ENCODE measurements at regions not wholly inside any gene's neighbourhood (a gene's known extent, or its start where the extent isn't known, plus 50 kb on each side); places are given as distances from the start of the nearest gene placed in this dataset.

DNA sequence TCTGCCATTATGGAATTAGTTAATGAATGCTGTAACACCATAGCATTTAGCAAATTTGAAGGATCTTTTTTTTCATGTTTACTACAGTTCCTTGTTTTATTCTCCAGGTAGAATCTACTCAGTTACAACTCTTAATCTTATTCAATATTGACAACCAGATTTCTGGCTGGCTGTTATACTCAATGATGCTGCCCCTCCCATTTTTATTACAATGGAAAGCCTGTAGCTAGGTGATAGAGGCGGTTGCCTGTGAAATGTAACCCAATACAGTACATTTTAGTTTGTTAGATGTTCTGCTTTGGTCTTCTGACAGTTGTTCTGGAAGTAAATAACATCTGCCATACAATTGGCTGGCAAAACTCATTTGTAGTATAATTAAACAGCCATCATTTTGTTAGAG lies 294.2 kb downstream of the DMRTA1 start:
- no peak overlapping the region for H3K4me3 ChIP-seq (ENCODE audit: low read depth, low read length)
- ChIA-PET CTCF (no interaction called here), POLR2A (no interaction called here)
- no peaks in the 10 kb centered on the region for H3K36me3 ChIP-seq (ENCODE audit: control insufficient read depth, insufficient read depth, low read length)
- DNase-seq (ENCODE audit: low read depth) = no peak
- TF ChIP-seq, protein P1, sequence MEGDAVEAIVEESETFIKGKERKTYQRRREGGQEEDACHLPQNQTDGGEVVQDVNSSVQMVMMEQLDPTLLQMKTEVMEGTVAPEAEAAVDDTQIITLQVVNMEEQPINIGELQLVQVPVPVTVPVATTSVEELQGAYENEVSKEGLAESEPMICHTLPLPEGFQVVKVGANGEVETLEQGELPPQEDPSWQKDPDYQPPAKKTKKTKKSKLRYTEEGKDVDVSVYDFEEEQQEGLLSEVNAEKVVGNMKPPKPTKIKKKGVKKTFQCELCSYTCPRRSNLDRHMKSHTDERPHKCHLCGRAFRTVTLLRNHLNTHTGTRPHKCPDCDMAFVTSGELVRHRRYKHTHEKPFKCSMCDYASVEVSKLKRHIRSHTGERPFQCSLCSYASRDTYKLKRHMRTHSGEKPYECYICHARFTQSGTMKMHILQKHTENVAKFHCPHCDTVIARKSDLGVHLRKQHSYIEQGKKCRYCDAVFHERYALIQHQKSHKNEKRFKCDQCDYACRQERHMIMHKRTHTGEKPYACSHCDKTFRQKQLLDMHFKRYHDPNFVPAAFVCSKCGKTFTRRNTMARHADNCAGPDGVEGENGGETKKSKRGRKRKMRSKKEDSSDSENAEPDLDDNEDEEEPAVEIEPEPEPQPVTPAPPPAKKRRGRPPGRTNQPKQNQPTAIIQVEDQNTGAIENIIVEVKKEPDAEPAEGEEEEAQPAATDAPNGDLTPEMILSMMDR (IDR thresholded peaks at IDR 0.05; ENCODE audit: insufficient read depth, low read depth, low read length) = no peak
- no peaks in the 10 kb centered on the region for H3K27me3 ChIP-seq (ENCODE audit: control insufficient read depth, insufficient read depth, low read length)

DNA sequence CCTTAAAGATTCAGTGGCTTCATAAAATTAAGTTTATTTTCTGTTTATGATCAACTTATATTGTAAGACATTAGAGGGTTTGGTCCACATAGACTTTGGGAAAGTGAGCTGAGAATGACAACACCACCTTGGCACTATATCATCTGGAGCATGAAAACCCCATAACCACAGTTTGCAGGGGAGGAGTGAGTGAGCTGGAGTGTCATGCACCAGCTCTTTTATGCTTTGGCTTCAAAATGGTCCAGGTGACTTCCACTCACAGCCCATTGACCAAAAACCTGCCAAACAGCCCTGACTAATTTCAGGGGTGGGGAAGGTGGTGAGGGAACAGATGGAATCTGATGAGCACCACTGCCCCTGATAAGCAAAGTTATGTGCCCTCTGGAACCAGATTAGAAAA lies 295.8 kb downstream of the DMRTA1 start:
- POLR2A ChIA-PET = no interaction called here
- Histone ChIP-seq H3K36me3 (ENCODE audit: control insufficient read depth, insufficient read depth, low read length) (no peaks in the 10 kb centered on the region), H3K4me3 (ENCODE audit: low read depth, low read length) (no peak overlapping the region), H3K27me3 (ENCODE audit: control insufficient read depth, insufficient read depth, low read length) (no peaks in the 10 kb centered on the region)
- CTCF ChIA-PET = interaction anchor here (1.3 kb wide), 1 partner anchor 17 kb away, joined by 3 read pairs; no protein-coding TSS in a partner anchor
- DNase-seq (ENCODE audit: low read depth) = no peak
- TF ChIP-seq, protein P1 (IDR thresholded peaks at IDR 0.05; ENCODE audit: insufficient read depth, low read depth, low read length) = no peak

DNA sequence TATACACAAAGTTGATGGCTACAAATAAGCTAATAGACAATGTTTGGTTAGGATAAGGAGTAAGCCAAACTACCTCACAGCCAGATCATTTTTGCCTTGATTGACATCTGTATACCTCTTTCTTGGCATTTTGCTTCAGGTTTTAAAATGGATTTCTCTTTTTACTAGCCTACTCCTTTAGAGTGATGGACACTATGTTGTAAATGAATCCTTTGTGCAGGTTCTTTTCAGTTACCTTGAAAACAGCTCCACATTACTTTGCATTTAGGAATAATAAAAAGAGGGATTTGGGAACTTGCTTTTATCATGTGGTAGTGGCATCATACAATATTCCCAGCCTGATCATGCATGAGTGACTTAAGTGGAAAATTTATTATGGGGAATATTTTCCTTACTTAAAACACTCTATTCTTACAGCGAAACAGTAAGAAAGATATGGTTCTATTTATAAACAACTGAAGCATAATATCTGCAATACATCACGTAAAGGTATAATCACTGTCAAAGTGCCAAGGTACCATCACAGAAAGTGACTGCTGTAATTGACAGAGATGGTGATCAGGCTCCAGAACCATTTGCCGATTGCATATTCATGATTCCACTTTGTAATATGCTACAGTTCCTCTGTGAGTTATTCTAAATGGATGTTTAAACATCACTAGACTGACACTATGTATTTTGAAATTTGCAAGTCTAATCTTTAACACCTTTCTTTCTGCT lies 327.0 kb downstream of the DMRTA1 start:
- H3K4me3 ChIP-seq (ENCODE audit: low read depth, low read length) = no peak overlapping the region
- no peaks in the 10 kb centered on the region for H3K36me3 ChIP-seq (ENCODE audit: control insufficient read depth, insufficient read depth, low read length)
- no peaks in the 10 kb centered on the region for H3K27me3 ChIP-seq (ENCODE audit: control insufficient read depth, insufficient read depth, low read length)
- TF ChIP-seq, protein P1 (IDR thresholded peaks at IDR 0.05; ENCODE audit: insufficient read depth, low read depth, low read length) = no peak
- ChIA-PET POLR2A (no interaction called here), CTCF (no interaction called here)
- no peak for DNase-seq (ENCODE audit: low read depth)

DNA sequence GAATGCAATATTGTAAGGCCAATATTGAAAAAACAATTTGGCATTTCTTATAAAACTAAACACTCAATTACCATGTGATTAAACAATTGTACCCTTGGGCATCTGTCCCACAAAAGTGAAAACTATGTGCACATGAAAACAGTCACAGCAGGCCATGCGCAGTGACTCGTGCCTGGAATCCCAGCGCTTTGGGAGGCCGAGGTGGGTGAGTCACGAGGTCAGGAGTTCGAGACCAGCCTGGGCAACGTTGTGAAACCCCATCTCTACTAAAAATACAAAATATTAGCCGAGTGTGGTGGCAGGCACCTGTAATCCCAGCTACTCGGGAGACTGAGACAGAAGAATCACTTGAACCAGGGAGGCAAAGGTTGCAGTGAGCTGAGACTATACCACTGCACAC lies 343.7 kb downstream of the DMRTA1 start:
- TF ChIP-seq, protein P1 (IDR thresholded peaks at IDR 0.05; ENCODE audit: insufficient read depth, low read depth, low read length) = no peak
- POLR2A ChIA-PET = no interaction called here
- CTCF ChIA-PET = no interaction called here
- Histone ChIP-seq H3K27me3 (ENCODE audit: control insufficient read depth, insufficient read depth, low read length) (no peaks in the 10 kb centered on the region), H3K36me3 (ENCODE audit: control insufficient read depth, insufficient read depth, low read length) (no peaks in the 10 kb centered on the region), H3K4me3 (ENCODE audit: low read depth, low read length) (no peak overlapping the region)
- no peak for DNase-seq (ENCODE audit: low read depth)

DNA sequence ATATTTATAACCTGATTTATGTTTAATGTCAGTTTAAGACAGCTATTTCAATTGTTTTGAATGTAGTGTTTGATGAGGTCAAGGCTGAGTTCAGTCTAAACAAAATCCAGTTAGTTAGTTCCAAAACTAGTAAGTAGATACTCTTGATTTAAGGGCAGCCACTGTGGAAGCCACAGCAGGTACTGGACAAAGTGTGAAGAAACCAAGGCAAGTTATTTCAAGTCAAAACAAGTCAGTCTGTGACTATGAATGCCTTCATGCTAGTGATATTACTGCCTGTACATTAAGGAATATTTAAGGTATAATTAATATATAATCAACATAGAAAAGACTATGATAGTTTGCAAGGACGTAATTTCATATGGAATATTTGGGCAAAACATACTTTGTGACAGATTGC lies 362.3 kb downstream of the DMRTA1 start:
- Histone ChIP-seq H3K36me3 (ENCODE audit: control insufficient read depth, insufficient read depth, low read length) (no peaks in the 10 kb centered on the region), H3K4me3 (ENCODE audit: low read depth, low read length) (no peak overlapping the region), H3K27me3 (ENCODE audit: control insufficient read depth, insufficient read depth, low read length) (no peaks in the 10 kb centered on the region)
- DNase-seq (ENCODE audit: low read depth) = no peak
- ChIA-PET CTCF (no interaction called here), POLR2A (no interaction called here)
- TF ChIP-seq, protein P1 (IDR thresholded peaks at IDR 0.05; ENCODE audit: insufficient read depth, low read depth, low read length) = no peak
